NT2/D1 (cell line): ENCODE measurements at regions not wholly inside any gene's neighbourhood (a gene's known extent, or its start where the extent isn't known, plus 50 kb on each side); places are given as distances from the start of the nearest gene placed in this dataset.

ENCODE experiments used
- DNase-seq: peaks from one replicate; pipeline ENCODE4 v3.0.0-alpha.2; 2011; ENCODE audit warnings: low read depth, low spot score
- H3K27me3 ChIP-seq: 2 replicates; pipeline ENCODE4 v1.6.0; 2011; ENCODE audit warnings: mild to moderate bottlenecking; ENCODE audit not compliant: insufficient read length, insufficient read depth
- H3K36me3 ChIP-seq: 2 replicates; pipeline ENCODE4 v1.6.1; 2011; ENCODE audit warnings: mild to moderate bottlenecking, low read length, mixed read lengths; ENCODE audit not compliant: insufficient read depth, insufficient read length
- H3K4me1 ChIP-seq: 2 replicates; pipeline ENCODE4 v1.5.1; 2011; ENCODE audit not compliant: insufficient read depth, insufficient read length
- H3K4me3 ChIP-seq: 2 replicates; pipeline ENCODE4 v1.5.1; 2011; ENCODE audit warnings: low read depth; ENCODE audit not compliant: insufficient read length
- H3K9ac ChIP-seq: 2 replicates; pipeline ENCODE4 v1.6.0; 2011; ENCODE audit warnings: low read depth; ENCODE audit not compliant: insufficient read length
- H3K9me3 ChIP-seq: 2 replicates; pipeline ENCODE4 v1.5.1; 2011; ENCODE audit warnings: mild to moderate bottlenecking, low read length; ENCODE audit not compliant: insufficient read depth
- SUZ12 ChIP-seq: IDR thresholded peaks from 2 replicates; pipeline ENCODE4 v1.6.1; 2011; ENCODE audit not compliant: insufficient read length, insufficient read depth; ENCODE audit errors: extremely low read depth
- YY1 ChIP-seq: IDR thresholded peaks from 2 replicates; pipeline ENCODE4 v1.6.1; 2011; ENCODE audit not compliant: insufficient read length, insufficient read depth
- ZNF274 ChIP-seq: IDR thresholded peaks from 2 replicates; pipeline ENCODE4 v1.6.1; 2011; ENCODE audit warnings: mild to moderate bottlenecking, low read depth, low read length

- Histone ChIP-seq H3K4me3 (no peak overlapping the region), H3K4me1 (no peaks in the 10 kb centered on the region), H3K36me3 (no peaks in the 10 kb centered on the region), H3K9ac (no peak overlapping the region), H3K9me3 (no peaks in the 10 kb centered on the region), H3K27me3 (no peaks in the 10 kb centered on the region)
- DNase-seq, result no peak
- TF ChIP-seq YY1 (no peak), ZNF274 (no peak), SUZ12 (no peak)
Observed at GRCh38 chrY:8536277-8536676, 801.0 kb upstream of the TSPY4 start.

GRCh38 chrY:8541306-8541705 lies 796.0 kb upstream of the TSPY4 start:
- TF ChIP-seq ZNF274 (no peak), YY1 (no peak), SUZ12 (no peak)
- Histone ChIP-seq H3K27me3 (no peaks in the 10 kb centered on the region), H3K4me3 (no peak overlapping the region), H3K9me3 (no peaks in the 10 kb centered on the region; the same call in 1 of the 2 replicates), H3K36me3 (no peaks in the 10 kb centered on the region), H3K9ac (no peak overlapping the region), H3K4me1 (no peaks in the 10 kb centered on the region)
- DNase-seq, result no peak

- TF ChIP-seq SUZ12 (no peak), YY1 (no peak), ZNF274 (no peak)
- DNase-seq, result no peak
- no peak overlapping the region for H3K4me3 ChIP-seq
- no peaks in the 10 kb centered on the region; the same call in 1 of the 2 replicates for H3K9me3 ChIP-seq
- H3K9ac ChIP-seq, result no peak overlapping the region
- no peaks in the 10 kb centered on the region for H3K27me3 ChIP-seq
- no peaks in the 10 kb centered on the region for H3K36me3 ChIP-seq
- H3K4me1 ChIP-seq, result no peaks in the 10 kb centered on the region
Observed at GRCh38 chrY:8544715-8545114, 792.5 kb upstream of the TSPY4 start.

GRCh38 chrY:8547931-8548330 lies 789.3 kb upstream of the TSPY4 start:
- no peaks in the 10 kb centered on the region for H3K4me1 ChIP-seq
- no peaks in the 10 kb centered on the region; the same call in 1 of the 2 replicates for H3K9me3 ChIP-seq
- H3K36me3 ChIP-seq, result no peaks in the 10 kb centered on the region
- TF ChIP-seq ZNF274, result no peak
- no peak for TF ChIP-seq YY1
- no peak for TF ChIP-seq SUZ12
- H3K9ac ChIP-seq, result no peak overlapping the region
- no peaks in the 10 kb centered on the region for H3K27me3 ChIP-seq
- no peak for DNase-seq
- H3K4me3 ChIP-seq, result no peak overlapping the region

- DNase-seq, result no peak
- Histone ChIP-seq H3K9me3 (no peaks in the 10 kb centered on the region), H3K4me3 (no peak overlapping the region), H3K4me1 (no peaks in the 10 kb centered on the region), H3K9ac (no peak overlapping the region), H3K36me3 (no peaks in the 10 kb centered on the region), H3K27me3 (no peaks in the 10 kb centered on the region)
- no peak for TF ChIP-seq SUZ12
- no peak for TF ChIP-seq YY1
- TF ChIP-seq ZNF274, result no peak
Observed at GRCh38 chrY:8551323-8551722, 785.9 kb upstream of the TSPY4 start.

GRCh38 chrY:8552168-8552805 lies 785.0 kb upstream of the TSPY4 start:
- no peak for DNase-seq
- TF ChIP-seq YY1 (no peak), ZNF274 (no peak), SUZ12 (no peak)
- H3K9me3 ChIP-seq, result no peaks in the 10 kb centered on the region

GRCh38 chrY:8553614-8554013 lies 783.6 kb upstream of the TSPY4 start:
- no peak for TF ChIP-seq ZNF274
- no peak for TF ChIP-seq YY1
- TF ChIP-seq SUZ12, result no peak
- no peak overlapping the region for H3K4me3 ChIP-seq
- no peak for DNase-seq
- H3K9ac ChIP-seq, result no peak overlapping the region
- H3K36me3 ChIP-seq, result no peaks in the 10 kb centered on the region
- no peaks in the 10 kb centered on the region for H3K4me1 ChIP-seq
- no peaks in the 10 kb centered on the region for H3K27me3 ChIP-seq
- no peaks in the 10 kb centered on the region for H3K9me3 ChIP-seq

More at GRCh38 chrY:8552168-8552805, 785.0 kb upstream of the TSPY4 start:
- H3K36me3 ChIP-seq, result no peaks in the 10 kb centered on the region
- no peak overlapping the region for H3K9ac ChIP-seq
- H3K27me3 ChIP-seq, result no peaks in the 10 kb centered on the region
- no peaks in the 10 kb centered on the region for H3K4me1 ChIP-seq
- no peak overlapping the region for H3K4me3 ChIP-seq

- DNase-seq, result no peak
- Histone ChIP-seq H3K36me3 (no peaks in the 10 kb centered on the region), H3K9me3 (no peaks in the 10 kb centered on the region), H3K4me1 (no peaks in the 10 kb centered on the region), H3K9ac (no peak overlapping the region), H3K27me3 (no peaks in the 10 kb centered on the region), H3K4me3 (no peak overlapping the region)
- no peak for TF ChIP-seq ZNF274
- no peak for TF ChIP-seq SUZ12
- no peak for TF ChIP-seq YY1
Observed at GRCh38 chrY:8561385-8561784, 775.9 kb upstream of the TSPY4 start.
